22Rv1 (cell line): ENCODE measurements at regions not wholly inside any gene's neighbourhood (a gene's known extent, or its start where the extent isn't known, plus 50 kb on each side); places are given as distances from the start of the nearest gene placed in this dataset.

Experiments
- ZFX ChIP-seq: fragments of 450-650 bp; IDR thresholded peaks from 2 replicates; pipeline ENCODE4 v1.6.1; 2017; ENCODE audit warnings: antibody characterized with exemption, borderline replicate concordance
- TF ChIP-seq, protein P1 (sequence below): fragments of 450-650 bp; IDR thresholded peaks from 2 replicates; pipeline ENCODE4 v1.5.1; 2017; ENCODE audit warnings: mild to moderate bottlenecking

DNA sequence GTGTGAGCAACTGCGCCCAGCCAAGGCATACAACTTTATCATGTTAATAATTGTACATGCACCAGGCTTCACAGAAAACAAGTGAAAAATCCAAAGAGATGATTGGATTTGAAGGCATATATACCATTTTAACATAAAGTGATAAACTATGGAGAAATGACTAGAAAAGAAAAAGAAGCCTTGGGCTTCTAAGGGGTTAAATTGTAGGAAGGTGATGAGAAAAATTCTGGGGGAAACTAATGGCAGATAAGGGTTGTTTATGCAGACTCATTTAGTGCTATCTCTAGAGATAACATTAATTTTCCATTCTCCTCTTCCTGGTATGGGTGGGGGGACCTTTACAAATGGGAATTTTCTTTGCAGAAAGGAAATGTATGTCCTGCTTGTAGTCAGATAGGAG lies 154.0 kb downstream of the TMEM17 start:
- no peak for TF ChIP-seq ZFX
- TF ChIP-seq, protein P1, sequence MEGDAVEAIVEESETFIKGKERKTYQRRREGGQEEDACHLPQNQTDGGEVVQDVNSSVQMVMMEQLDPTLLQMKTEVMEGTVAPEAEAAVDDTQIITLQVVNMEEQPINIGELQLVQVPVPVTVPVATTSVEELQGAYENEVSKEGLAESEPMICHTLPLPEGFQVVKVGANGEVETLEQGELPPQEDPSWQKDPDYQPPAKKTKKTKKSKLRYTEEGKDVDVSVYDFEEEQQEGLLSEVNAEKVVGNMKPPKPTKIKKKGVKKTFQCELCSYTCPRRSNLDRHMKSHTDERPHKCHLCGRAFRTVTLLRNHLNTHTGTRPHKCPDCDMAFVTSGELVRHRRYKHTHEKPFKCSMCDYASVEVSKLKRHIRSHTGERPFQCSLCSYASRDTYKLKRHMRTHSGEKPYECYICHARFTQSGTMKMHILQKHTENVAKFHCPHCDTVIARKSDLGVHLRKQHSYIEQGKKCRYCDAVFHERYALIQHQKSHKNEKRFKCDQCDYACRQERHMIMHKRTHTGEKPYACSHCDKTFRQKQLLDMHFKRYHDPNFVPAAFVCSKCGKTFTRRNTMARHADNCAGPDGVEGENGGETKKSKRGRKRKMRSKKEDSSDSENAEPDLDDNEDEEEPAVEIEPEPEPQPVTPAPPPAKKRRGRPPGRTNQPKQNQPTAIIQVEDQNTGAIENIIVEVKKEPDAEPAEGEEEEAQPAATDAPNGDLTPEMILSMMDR: no peak
